ENCODE measurements at regions not wholly inside any gene's neighbourhood (a gene's known extent, or its start where the extent isn't known, plus 50 kb on each side); places are given as distances from the start of the nearest gene placed in this dataset.
"Not testable (repeated sequence)": the region's sequence is repeated elsewhere in the genome, so short reads cannot be mapped to it uniquely, and the experiment has no call there.

- DNase-seq (ENCODE audit: low read depth in 4 of 4, low spot score in 3 of 4) = no peak
Measured at GRCh38 chr15:38002883-38003477, 68.5 kb downstream of the TMCO5A start.

- DNase-seq (ENCODE audit: low read depth in 4 of 4, low spot score in 3 of 4) = no peak
Measured at GRCh38 chr15:38004218-38004861, 69.9 kb downstream of the TMCO5A start.

DNA sequence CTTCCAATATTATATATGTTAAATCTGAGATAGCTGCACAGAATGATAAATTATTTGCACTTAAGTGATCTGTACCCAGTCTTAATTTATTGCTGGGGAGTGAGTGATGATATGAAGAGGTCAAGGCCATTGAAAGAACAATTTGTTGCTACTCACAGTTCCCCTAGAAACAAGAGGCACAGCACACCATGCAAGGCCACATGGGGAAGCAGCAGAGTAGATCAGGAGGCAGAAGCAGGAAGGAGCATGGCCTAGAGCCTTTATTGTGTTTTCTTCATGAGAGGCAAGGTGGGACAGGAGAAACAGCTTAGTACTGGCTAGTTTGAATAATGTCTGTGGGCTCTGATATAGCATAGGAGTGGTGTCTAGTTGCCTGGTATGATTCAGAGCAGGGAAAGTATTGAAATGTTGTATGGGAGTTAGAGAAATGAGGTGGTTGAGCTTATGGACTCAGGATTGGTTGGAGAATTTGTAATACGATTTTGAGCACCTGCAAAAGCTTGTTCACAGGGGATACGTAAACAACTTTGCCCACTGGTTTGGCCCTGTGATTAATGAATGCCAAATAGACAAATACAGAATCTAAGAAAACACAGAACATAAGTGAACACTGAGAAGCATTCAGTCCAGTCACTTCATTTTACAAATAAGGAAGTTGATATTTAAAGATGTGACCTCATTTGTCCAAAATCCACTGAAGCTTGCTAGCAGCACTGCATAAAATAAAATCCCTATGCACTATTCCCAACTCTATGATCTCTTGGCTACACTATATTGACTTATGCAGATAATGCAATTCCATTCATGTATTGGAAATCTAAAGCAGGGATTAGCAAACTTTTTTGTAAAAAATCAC, 71.7 kb downstream of the TMCO5A start:
- no peak for DNase-seq (ENCODE audit: low read depth in 4 of 4, low spot score in 3 of 4)

- DNase-seq (ENCODE audit: low read depth in 4 of 4, low spot score in 3 of 4) = no peak
Measured at GRCh38 chr15:38010395-38010794, 76.0 kb downstream of the TMCO5A start.

DNA sequence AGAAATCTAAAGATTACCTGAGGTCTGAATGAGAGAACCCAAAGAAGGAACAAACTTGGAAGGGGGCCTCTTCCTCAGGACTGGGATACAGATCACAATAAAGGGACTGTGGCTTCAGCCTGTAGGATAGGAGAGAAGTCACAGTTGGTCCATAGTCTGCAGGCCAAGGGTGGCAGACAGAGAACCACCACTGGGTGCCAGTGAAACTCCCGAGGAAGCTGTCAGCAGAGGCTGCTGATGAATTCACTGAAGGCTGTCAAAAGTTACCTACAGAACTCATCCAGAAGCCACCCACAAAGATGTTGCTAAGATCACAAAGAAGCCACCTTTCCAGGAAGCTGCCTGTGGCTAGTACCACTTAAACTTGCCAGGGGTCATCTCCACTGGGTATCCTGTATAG, 78.5 kb downstream of the TMCO5A start:
- no peak for DNase-seq (ENCODE audit: low read depth in 4 of 4, low spot score in 3 of 4)

- DNase-seq (ENCODE audit: low read depth in 4 of 4, low spot score in 3 of 4) = no peak
Measured at GRCh38 chr15:38017721-38018120, 83.3 kb downstream of the TMCO5A start.

- DNase-seq (ENCODE audit: low read depth in 4 of 4, low spot score in 3 of 4) = no peak
Measured at GRCh38 chr15:38019066-38019465, 84.6 kb downstream of the TMCO5A start.

- DNase-seq (ENCODE audit: low read depth in 4 of 4, low spot score in 3 of 4) = no peak
Measured at GRCh38 chr15:38021259-38021658, 86.8 kb downstream of the TMCO5A start.

GRCh38 chr15:38024293-38025091, 90.1 kb downstream of the TMCO5A start:
- DNase-seq (ENCODE audit: low read depth in 4 of 4, low spot score in 3 of 4) = no peak

- DNase-seq (ENCODE audit: low read depth in 4 of 4, low spot score in 3 of 4) = not testable (repeated sequence)
Measured at GRCh38 chr15:38025656-38026055, 91.2 kb downstream of the TMCO5A start.

- no peak for DNase-seq (ENCODE audit: low read depth in 4 of 4, low spot score in 3 of 4)
Measured at GRCh38 chr15:38028869-38029268, 94.4 kb downstream of the TMCO5A start.

DNA sequence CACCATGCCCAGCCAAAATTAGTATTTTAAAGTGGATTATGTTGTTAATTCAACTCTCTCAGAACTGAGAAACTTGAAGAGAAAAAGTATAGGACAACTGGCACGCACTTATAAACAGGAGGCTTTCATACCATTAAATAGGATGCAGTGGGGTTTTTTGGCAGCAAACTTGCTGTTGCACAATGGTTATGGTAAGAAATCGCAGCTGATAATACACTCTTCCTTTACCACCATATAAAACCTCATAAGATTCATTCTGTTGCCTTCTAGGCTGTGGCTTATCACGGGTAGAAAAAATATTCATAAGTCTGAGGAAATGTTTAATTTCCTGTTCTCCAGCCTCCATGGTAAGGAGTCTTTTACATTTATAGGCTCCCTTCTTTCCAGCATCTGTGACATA, 95.3 kb downstream of the TMCO5A start:
- no peak for DNase-seq (ENCODE audit: low read depth in 4 of 4, low spot score in 3 of 4)

DNA sequence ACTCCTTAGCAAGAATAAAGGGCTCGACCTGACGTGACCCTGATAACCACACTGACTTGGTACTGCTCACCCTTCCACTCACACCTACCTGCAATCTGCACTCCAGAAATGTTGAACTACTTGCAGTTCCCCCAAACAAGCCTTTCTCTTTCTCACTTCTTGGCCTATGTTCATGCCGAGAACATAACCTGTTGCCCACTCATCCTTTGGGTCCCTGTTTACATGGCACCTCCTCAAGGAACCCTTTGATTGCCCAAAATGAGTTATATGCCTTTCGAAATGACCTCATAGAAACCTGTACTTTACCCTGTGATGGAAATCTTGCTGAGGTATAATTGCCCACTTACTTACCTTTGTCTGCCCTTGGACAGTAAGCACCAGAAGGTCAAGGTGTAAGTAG, 96.2 kb downstream of the TMCO5A start:
- DNase-seq (ENCODE audit: low read depth in 4 of 4, low spot score in 3 of 4) = no peak

DNA sequence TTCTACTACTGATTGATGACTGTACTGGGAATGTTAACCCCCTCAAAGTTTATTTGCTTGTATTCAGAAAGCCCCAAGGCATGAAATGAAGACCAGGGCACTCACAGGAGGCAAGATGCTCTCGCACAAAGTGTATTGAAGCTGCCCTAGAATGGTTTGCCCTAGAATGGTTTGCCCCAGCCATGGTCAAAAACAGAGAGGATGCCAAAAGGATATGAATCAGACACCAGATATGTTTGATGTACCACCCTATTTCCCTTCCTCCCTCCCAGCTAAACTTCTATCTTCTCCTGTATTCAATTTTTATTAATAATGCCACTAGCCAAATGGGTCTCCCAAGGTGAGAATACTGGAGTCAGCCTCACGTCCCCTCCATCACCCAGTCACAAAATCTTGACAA, 101.3 kb downstream of the TMCO5A start:
- DNase-seq (ENCODE audit: low read depth in 4 of 4, low spot score in 3 of 4) = no peak

DNA sequence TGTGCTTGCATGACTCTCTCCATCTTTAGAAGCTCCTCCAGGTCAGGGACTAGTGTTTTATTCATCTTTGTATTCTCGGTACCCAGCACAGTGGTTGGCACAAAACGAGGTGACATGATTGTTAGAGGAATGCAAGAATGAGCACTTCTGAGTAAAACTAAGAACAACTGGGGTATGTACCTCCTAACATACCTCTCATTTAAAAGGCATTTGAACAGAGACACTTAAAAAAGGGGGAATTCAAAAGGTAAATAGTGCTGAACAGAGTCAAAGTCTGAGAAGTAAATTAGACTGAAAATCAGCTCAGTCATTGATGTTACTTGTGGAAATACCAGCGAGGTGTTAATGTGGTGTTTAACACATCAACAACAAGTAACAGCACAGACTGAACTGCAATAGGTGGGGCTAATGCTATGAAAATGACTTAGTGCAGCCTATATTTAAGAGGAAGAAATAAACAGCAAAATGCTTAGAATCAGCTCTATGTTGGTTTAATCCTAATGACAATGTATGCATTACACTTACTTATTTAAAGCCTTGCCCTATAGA, 102.4 kb downstream of the TMCO5A start:
- no peak for DNase-seq (ENCODE audit: low read depth in 4 of 4, low spot score in 3 of 4)

- DNase-seq (ENCODE audit: low read depth in 4 of 4, low spot score in 3 of 4) = no peak
Measured at GRCh38 chr15:38038659-38039442, 104.4 kb downstream of the TMCO5A start.

- DNase-seq (ENCODE audit: low read depth in 4 of 4, low spot score in 3 of 4) = no peak
Measured at GRCh38 chr15:38040615-38041014, 106.2 kb downstream of the TMCO5A start.

- DNase-seq (ENCODE audit: low read depth in 4 of 4, low spot score in 3 of 4) = no peak
Measured at GRCh38 chr15:38041576-38041975, 107.1 kb downstream of the TMCO5A start.

GRCh38 chr15:38042211-38042610, 107.8 kb downstream of the TMCO5A start:
- DNase-seq (ENCODE audit: low read depth in 4 of 4, low spot score in 3 of 4) = no peak
